Breast epithelium (tissue), 3 donors: ENCODE measurements at regions not wholly inside any gene's neighbourhood (a gene's known extent, or its start where the extent isn't known, plus 50 kb on each side); places are given as distances from the start of the nearest gene placed in this dataset.

Experiments used
- CTCF ChIP-seq, 3 donors: fragments of 450-650 bp; IDR thresholded peaks; one replicate each; pipeline ENCODE4 v1.5.1; 2016 to 2017; ENCODE audit warnings: antibody characterized with exemption in 3 of 3, mild to moderate bottlenecking in 3 of 3, moderate library complexity in 3 of 3
- POLR2AphosphoS5 ChIP-seq, 3 donors: sonication (generic); formaldehyde crosslinking; IDR thresholded peaks; one replicate each; pipeline ENCODE4 v1.6.1; 2017; ENCODE audit warnings: antibody characterized with exemption in 3 of 3

DNA sequence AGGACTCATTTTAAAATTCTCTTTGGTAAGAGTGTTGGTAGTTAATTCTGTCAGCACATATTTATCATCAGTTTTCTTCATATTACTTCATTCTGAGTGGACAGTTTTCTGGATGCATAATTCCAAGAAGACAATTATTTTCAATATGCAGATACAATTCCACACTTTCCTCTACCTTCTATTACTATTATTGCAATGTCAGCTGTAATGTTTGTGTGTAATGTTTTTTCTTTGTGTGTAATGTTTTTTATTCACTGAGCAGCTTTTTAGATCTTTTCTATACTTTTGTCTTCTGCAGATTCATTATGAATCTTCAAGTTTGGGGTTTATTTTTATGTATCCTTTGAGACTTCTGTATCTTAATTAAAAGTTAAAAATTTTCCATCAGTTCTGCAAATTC lies 264.0 kb upstream of the VRK2 start:
- TF ChIP-seq CTCF (IDR thresholded peaks at IDR 0.05) = no peak
- no peak for TF ChIP-seq POLR2AphosphoS5 (IDR thresholded peaks at IDR 0.05)
